CD4-positive, alpha-beta T cell treated with Interleukin-21 for 1 hour (primary cell): ENCODE measurements at regions not wholly inside any gene's neighbourhood (a gene's known extent, or its start where the extent isn't known, plus 50 kb on each side); places are given as distances from the start of the nearest gene placed in this dataset.

ENCODE experiments used
- DNase-seq: peaks from one replicate; pipeline ENCODE4 v3.0.0-alpha.2; 2020

DNA sequence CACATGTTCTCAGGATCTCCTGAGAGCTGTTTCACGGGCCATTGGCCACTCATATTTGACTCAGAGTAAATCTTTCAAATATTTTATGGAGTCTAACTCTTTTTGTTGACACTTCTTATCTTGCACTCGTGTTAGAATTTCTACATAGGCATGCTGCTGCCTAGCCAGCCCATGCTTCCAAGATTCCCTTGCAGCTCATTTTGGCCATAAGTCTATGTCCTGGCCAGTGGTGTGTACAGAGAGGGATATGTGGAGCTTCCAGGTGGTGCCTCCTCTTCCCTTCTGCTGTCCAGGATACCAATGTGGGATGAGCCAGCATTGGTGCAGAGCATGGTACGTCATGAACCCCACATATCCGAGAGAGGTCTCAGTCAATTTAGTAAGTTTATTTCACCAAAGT, 522.6 kb downstream of the QKI start:
- no peak for DNase-seq

DNA sequence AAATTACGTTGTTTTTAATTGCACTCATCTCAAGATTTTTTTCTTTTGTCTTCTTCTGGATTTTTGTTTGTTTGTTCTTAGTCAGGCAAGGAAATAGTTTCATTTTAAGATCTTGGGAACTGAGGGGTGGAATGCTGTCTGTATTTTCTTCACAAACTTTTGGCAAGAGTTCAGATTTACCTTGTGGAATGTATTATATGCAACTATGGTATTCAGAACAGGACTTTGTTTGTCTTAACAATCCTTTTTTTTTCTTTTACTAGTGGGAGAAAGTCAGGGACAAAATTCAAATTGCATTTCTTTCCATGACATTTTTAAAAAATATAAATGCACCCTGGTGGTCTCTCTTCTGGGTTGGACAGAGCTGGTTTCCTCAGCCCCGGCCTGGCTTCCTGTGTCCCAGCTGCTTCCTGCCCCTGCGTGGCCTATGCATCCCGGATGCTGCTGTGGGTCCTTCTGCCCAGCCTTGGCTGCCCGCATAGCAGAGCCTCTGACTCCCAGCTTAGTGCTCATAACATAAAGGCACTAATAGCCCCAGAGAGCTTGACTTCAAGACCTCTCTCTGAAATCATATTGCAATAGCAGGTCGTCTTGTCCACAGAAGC, 520.7 kb downstream of the QKI start:
- no peak for DNase-seq

DNA sequence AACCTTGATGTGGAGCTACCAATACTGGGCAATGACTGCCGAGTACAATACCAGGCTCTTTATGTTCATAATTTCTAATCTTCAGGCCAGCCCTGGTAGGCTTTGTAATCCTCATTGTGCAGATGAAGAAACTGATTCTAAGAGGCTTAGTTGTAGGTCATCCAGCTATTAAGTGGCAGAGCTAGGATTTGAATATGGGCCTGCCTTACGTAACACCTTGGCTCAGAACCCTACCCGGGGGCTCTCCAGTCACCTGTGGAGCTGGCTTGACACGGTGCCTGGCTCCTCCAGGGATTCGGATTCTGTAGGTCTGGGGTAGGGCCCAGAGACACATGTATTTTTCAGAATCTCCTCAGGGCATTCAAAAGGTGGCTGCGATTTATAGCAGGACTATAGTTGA, 515.5 kb downstream of the QKI start:
- DNase-seq: no peak

DNA sequence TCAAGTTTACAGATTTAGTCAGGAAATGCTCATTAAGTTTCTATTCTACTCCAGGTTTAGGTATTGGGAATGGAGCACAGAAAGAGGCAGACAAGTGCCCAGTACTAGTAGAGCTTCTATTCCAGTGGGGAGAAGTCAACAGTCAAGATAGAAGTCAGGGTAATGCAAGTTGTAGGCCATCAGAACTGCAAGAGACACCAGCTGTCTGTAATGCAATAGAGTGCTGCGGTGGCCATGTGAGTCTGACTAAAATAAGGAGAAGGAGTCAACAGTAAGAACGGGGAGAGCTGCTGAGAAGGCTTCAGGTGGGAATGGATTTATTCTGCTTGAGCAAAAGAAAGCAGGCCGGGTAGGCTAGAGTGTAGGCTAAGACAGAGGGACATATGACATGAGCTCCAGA, 515.0 kb downstream of the QKI start:
- no peak for DNase-seq

DNA sequence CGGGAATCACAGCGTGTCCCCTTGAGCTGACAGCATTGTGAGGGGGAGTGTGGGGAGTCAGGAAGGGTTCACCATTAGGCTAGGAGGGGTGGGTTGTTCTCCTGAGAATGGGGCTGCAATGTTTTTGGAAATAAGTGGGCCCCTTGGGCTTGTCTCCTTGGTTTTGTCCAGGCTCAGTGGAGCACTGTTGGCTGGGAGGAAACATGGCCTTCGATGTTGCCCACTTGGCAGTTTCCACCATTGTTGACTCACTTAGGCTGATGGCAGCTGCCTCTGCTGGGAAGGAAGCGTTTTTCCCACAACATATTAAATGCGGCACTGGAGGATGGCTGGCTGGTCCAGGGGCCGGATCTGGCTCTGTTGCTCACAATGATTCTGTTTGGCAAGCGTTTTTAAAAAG, 512.1 kb downstream of the QKI start:
- no peak for DNase-seq

DNA sequence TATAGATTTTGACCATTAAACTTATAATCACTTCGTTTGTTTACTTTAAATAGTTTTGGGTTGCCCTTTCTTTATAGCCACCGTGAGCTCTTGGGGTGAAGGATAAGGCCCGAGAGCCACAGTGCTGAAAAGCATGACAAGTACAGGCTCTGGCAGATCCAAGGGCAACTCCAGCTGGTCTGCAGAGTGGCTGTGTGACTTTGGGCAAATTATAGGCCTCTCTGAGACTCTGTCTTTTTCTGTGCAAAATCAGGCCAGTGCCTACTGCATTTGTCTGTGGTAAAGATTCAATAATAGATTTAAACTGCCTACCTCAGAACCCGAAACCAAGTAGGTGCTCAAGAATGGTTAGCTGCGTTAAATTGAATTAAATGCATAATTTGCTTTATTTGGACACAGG, 511.3 kb downstream of the QKI start:
- DNase-seq: no peak

DNA sequence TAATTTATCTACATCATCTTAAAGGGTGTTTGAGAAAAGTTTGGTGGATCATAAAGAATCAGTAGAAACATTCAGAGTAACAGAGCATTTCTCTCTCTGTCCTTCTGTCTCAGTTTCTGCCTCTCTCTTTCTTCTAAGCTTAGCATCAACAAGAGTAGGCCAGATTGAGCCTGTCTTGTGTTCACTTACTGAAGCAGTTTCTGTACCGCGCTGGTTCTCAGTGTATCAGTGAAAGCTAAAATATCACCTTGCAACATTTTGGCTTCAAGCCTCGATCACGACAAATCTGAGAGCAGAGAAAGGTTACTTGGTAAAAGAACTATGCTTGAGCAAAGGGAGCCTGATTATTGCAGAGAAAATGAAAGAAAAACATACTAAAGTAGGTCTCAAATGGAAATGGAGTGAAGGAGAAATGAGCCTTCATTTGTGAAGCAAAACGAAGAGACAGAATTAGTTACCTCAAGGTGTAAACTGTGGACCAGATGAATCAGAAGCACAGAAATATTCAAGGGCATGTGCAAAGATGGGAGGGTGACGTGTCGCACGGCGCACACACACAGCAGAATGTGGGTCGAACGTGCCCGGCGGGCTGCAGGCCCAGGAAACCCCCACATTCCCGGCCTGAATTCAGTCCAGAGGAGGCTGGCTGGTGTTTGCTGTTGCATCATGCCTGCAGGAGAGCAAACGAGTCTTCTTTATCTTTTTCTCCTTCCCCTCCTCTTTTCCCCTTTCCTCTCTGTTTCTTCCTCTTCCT, 509.3 kb downstream of the QKI start:
- no peak for DNase-seq

DNA sequence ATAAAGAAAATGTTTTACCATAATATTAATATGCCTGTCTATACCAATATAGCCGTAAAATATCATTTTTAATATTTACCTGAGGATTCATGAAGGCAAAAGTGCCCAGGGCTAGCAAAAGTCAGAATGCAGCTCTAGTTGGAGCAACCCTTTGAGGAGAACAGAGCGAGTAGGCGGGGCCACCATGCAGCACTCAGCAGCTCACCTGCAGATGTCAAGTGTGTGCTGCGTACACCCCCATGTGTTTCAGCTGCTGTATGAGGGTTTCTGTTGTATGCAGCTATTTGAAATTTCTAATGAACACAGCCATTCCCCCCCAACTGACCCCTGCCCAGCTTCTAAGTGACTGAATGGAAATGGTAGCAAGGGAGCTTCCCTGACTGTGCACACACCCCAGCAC, 508.0 kb downstream of the QKI start:
- DNase-seq: no peak

DNA sequence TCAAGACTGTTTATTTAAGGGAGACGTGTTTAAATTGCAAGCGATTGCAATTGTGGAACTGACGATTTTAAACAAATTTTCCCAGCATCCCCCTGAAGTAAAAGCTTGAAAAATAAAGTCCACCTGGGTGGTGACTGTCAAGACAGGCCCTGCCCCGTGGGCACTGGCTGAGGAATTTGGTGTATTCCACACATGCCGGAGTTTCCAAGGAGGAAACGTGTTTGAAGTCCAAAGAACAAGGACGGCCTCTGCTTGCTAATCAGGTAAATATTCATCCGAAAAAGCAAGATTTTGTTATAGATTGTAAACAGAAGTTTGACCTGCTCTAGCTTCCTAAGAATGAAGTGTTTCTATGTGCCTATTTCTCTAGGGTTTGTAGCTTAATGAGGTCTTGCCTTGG, 505.1 kb downstream of the QKI start:
- no peak for DNase-seq

DNA sequence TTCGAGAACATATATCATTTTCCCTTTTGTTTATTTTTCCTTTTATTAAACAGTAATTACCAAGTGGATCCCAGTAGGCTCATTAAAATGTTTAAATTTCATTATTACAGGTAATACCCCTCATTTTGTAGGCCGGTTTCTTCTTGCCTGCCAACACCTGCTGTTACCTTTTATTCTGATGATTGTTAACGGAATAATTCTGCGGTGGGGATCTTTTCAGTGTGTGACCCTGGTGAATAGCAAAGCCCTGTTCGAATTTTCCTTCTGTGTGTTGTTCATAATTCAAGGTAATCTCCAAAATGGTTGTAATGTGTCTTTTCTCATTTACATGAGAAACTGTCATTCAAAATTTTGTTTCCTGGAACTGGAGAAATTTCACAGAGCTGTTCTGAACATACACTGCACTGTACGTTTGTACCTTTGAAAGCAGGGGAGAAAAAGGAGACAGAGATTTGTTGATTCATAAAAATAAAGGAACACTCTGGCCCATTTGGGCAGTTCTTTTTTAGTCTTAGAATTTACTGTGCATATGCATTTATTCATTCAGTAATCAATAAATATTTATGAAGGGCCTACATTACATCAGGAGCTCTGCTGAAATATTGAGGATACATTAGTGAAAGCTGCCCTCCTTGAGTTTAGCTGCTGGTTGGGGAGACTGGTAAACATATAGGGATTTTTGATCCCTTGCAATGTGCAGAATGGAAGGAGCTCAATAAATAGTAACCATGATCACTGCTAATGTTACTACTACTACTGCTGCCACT, 502.0 kb downstream of the QKI start:
- no peak for DNase-seq

DNA sequence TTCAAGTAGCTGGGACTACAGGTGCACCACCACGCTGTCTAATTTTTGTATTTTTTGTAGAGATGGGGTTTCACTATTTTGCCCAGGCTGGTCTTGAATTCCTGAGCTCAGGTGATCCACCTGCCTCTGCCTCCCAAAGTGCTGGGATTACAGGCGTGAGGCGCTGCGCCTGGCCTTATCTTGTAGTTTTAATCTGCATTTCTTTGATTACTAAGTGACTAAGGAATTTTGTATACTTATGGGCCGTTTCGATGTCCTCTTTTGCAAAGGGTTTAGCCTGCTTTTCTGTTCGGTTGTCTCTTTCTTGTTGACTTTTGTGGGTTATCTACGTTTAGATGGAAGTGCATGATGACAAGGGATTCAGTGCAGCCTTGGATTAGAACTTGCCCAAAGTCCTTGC, 500.6 kb downstream of the QKI start:
- DNase-seq: no peak

DNA sequence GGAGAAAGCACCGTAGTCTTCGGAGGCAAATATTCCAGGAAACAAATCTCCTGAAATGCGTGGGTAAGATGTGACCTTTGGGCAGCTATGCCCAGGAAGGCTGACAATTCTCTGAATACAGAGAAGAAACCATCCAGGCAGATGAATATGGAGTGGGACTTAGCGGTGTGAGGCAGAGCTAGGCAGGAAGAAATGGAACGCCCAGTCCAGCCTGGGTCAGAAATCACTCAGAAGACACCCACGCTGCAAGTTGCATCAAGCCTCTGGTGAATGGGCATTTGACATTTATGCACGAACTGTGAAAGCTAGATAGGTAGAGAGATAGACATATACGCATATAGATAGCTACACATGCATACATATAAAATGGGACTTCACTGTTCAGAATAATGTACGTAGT, 498.5 kb downstream of the QKI start:
- no peak for DNase-seq

DNA sequence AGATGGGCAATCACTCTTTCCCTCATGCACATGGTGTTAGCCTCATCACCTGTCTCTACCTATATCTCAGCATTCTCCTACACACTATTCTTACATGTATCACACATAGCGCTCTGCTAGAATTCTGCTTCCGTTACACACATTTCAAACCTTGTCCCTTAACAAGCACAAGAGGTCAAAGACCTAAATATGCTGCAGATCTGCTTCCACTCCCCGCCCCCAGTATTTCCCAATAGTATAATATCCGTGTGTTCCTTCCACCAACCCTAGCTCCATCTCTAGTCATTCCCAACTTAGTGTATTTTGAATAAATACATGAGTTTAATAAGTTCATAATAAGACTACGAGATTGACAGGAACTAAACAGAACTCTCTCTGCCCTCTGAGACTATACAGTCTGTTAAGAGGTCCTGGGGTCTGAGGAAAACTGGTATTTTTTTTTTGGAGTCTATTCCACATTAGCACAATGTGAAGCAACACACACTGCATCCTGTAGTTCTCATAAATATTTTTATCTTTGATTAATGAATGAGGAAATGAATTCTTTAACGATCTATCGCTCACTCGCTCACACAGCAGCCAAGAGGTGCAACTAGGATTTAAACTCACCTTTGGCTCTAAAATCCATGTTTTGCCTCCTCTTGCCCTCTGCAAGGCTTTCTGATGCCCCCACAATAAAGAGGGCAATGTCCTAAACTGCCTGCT, 491.6 kb downstream of the QKI start:
- DNase-seq: no peak

DNA sequence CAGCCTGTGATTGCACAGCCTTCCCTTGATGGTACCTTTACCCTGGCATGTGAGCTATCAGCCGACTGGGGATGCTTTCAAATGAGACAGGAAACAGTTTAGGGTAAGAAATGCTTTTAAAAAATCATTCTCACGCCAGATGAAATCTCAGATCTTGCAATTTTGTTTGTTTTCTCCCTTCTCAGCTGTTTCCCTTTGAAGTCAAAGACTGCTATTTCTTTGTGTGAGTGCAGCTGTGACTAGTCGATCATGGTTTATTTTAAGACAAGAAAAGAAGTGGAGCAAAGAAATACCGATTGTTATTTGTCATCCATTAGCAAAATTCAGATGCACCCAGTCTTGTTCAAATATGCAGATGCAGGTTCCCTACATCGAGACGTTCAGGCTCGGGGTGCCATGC, 489.7 kb downstream of the QKI start:
- no peak for DNase-seq

DNA sequence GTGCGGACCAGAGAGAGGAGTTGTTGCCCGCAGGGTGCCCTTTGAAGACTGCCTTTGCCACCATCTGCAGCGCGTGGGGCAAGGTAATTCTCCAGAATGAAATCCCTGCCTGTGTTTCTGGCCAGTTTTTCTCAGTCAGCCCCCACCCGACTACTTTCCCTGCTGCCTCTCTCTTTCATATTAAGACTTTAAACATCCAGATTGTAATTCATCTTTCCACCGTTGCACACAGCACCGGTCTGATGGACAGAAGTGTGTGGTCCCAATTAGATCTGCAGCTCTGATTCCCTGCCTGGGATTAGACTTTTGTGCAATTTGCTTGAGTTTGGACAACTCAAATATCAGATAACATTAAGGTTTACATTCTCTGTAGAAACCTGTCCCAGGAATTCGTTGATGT, 489.0 kb downstream of the QKI start:
- no peak for DNase-seq

DNA sequence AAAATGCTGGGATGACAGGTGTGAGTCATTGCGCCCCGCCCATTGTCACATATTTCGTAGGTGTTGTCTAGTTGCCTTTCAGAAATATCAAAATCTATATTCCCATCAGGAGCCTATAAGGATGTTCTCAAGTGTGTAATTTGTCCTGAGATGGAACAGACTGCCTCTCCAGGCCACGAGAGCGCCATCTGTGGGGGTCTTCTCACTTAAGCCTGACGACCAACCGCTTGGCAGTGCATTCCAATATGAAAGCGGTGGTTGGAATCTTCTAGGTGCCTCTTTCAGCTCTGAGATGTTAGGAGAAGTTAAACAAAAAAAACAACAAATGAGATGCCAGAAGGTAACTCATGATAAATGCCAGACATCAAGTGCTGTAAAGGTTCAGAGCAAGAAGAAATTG, 488.5 kb downstream of the QKI start:
- no peak for DNase-seq

DNA sequence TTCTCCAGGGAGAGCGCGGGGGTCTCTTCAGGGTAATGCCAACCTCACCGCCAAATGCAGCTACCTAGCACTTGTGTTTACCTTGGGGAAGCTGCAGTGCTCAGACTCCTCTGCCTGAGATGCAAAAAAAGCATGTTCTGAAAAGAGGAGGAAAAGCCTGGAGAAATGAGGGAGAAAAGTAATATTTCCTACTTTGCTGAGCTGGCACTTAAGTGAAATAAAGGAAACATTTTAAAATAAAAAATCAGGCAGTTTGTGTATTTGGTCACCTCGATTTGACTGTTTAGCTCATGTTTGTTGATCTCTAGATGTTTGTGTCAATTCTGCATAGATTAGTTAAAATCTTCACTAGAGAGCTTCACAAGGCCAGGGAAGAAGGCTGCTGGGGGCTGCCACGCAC, 487.2 kb downstream of the QKI start:
- no peak for DNase-seq

DNA sequence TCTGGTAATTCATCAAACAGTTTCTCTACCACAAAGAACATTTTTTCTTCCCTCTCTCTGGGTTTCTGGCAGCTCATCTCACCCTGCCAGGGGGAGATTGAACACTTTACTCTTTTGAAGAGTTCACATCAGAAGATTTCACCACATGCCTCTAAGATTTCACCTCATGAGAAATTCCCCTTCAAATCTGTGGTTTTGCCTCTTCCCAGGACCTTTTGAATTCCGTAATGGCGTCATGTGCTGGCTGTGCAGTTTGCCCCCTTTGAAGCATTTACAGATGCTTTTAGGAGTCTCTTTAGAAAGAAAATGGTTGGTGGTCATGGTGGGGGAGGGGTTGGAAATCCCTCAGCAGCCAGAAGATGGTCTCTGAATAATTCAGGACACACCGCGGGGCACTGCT, 486.1 kb downstream of the QKI start:
- DNase-seq: no peak

DNA sequence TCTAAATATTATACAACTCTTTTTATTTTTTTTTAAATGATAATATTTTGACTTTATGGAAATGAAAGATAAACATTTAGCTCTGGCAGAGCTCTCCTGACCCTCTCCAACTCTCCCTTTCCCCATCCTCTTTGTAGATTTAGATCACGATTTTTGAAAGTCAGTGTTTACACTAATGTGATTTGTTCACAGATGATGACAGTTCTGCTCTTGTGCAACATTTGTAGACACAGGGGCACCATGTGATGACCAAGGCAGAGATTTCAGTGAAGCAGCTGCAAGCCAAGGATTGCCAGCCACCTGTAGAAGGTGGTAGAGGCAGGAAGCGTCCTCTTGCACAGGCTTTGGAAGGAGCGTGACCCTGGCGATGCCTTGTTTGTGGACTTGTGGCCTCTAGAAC, 483.2 kb downstream of the QKI start:
- DNase-seq: no peak

DNA sequence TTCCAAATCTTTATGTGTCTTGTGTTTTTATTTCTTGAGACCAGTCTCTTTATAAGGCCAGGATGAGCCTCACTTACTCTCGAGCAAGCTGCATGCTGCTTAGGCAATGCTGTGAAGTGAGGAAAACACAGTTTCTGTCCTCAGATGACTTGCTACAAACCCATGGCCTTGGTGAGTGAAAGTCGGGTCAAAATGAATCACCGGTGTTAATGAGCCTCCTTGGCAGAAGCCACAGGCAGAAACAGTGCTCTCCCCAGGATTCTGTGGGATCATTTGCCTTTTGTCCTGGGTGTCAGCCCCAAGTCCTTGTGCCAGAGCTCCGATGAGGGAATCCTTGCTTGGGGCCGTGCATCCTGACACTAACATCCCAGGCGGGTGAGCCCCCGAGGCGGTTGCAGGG, 482.5 kb downstream of the QKI start:
- no peak for DNase-seq

DNA sequence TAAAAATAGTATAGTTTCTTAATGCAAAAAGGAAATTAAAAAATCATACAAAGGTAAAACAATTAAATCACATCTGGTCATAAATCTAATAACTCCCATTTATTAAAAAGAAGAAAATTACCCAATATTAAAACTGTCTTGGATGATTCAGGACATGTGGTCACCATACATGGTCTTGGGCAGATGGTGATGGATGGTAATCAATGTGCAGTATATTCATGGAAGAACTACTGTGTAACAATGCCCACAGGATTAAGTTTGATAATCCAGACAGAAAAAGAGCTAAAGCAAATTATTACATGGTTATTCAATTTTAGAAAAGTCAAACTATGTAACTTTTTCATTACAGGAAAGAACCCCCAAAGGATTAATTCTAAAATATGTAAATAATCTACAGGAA, 480.6 kb downstream of the QKI start:
- no peak for DNase-seq

DNA sequence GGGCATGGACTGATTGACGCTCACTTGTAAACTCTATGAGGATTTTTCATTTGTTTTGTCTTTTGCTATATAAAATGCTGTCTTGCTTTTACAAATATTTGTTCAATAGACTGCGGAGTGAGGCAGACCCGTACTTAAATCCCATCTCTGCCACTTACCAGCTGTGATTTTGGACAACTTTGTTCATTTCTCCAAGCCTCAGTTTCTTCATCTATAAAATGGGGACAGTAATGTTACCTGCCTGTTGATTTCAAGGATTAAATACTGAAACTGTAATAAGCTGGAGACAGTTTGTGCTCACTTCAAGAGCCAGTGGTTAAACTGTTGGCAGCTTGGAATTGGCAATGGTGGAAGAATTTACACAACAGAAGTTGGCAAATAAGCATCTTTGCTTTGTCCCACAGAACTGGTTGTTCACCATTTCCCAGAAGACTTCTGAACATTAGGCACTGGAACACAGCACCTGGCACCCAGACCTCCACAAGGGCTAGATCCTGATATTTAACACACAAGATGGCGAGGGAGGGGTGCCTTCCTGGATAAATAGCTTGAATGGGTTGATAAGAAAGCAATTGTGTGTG, 479.2 kb downstream of the QKI start:
- DNase-seq: no peak

DNA sequence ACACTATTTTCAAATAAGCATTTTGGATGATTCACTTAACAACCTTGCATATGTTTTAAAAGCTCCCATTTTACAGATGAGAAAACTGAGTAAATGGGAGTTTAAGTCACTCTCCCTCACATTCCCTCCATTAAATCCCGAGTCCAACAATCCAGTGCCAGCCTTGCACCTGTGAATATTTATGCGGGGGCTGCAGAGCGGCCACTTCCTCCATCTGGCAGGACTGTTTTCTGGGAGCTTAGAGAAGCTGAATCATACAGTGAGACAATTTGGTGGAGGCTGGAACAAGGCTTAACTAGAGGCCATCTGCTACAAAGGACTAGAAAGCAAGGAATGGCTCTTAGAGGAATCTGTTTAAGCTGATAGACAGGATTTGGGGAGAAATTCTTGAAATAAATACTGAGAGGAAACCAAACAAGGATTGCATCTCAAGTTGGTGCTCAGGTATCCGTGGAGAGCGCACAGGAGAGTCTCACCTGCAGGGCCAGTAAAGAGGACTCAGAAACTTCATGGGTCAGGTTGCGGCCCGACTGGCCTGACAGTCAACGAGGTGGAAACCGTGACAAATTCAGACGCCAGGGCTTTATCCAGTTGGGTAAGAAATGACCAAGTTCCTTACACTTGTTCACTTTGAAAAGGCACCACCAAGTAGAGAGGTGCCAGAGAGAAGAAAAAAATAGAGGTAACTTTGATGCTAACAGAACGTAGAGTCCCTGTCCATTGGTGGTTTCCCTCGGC, 478.5 kb downstream of the QKI start:
- no peak for DNase-seq
